ENCODE measurements at regions not wholly inside any gene's neighbourhood (a gene's known extent, or its start where the extent isn't known, plus 50 kb on each side); places are given as distances from the start of the nearest gene placed in this dataset.
"Not testable (repeated sequence)": the region's sequence is repeated elsewhere in the genome, so short reads cannot be mapped to it uniquely, and the experiment has no call there.

GRCh38 chr5:21484498-21484889 lies 1368.7 kb downstream of the CDH12 start:
- H3K9me3 ChIP-seq (ENCODE audit: control insufficient read depth, low read length); H3K4me3 ChIP-seq (ENCODE audit: extremely low read depth, insufficient read depth, low read length, poor library complexity, severe bottlenecking); H3K36me3 ChIP-seq (ENCODE audit: control insufficient read depth, insufficient read depth, low read length); H3K4me1 ChIP-seq (ENCODE audit: control insufficient read depth, insufficient read depth, low read length, poor library complexity, severe bottlenecking); H3K27ac ChIP-seq (ENCODE audit: low read depth, low read length, severe bottlenecking): not testable (repeated sequence)
- WGBS, 2 experiments (ENCODE audit: insufficient coverage in 2 of 2): 96 to 100% methylated on average over 7 of the region's 19 CpGs

DNA sequence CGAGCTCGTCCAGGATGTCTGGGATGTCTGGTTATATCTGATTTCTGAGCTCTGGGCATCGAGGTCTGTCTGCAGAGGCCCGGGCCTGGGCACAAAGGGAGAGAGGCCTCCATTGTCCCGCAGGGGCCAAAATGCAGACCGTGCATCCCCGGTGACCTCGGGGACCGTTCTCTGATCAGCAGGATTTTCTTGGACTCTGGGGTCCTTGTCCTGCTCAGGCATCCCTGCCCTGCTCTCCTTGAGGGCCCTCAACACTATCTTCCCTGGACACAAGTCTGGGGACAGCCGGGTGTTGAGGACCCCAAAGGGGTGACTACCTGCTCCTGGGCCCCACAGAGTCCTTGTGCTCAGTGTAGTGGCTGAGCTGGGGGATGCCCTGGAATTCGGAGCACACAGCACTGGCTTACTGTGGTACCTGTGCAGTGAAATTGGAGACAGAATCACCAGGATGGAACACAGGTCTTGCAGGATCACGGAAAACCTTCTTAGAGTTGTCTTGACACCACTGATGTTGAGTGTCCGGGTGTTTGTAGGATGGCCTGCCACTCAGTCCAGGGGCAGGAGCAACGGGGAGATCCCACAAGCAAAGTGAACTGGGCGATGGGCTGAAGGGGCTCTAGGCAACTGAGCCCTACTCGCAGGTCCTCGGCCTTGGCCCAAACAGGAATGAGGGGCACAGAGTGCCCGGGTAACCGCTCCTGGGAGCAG lies 1369.2 kb downstream of the CDH12 start:
- 95% methylated on average over 15 to 16 of the region's 19 CpGs for WGBS, 2 experiments (ENCODE audit: insufficient coverage in 2 of 2)

GRCh38 chr5:21482983-21483650 lies 1370.0 kb downstream of the CDH12 start:
- not testable (repeated sequence) for H3K9me3 ChIP-seq (ENCODE audit: control insufficient read depth, low read length); H3K4me1 ChIP-seq (ENCODE audit: control insufficient read depth, insufficient read depth, low read length, poor library complexity, severe bottlenecking); H3K36me3 ChIP-seq (ENCODE audit: control insufficient read depth, insufficient read depth, low read length); H3K4me3 ChIP-seq (ENCODE audit: extremely low read depth, insufficient read depth, low read length, poor library complexity, severe bottlenecking); H3K27ac ChIP-seq (ENCODE audit: low read depth, low read length, severe bottlenecking)
- WGBS, 2 experiments (ENCODE audit: insufficient coverage in 2 of 2): 93 to 95% methylated on average over 12 to 14 of the region's 22 CpGs

More for the DNA sequence above, 1369.2 kb downstream of the CDH12 start:
- not testable (repeated sequence) for H3K9me3 ChIP-seq (ENCODE audit: control insufficient read depth, low read length); H3K4me3 ChIP-seq (ENCODE audit: extremely low read depth, insufficient read depth, low read length, poor library complexity, severe bottlenecking); H3K27ac ChIP-seq (ENCODE audit: low read depth, low read length, severe bottlenecking); H3K4me1 ChIP-seq (ENCODE audit: control insufficient read depth, insufficient read depth, low read length, poor library complexity, severe bottlenecking); H3K36me3 ChIP-seq (ENCODE audit: control insufficient read depth, insufficient read depth, low read length)

GRCh38 chr5:21482522-21482921 lies 1370.6 kb downstream of the CDH12 start:
- H3K36me3 ChIP-seq (ENCODE audit: control insufficient read depth, insufficient read depth, low read length); H3K27ac ChIP-seq (ENCODE audit: low read depth, low read length, severe bottlenecking); H3K4me3 ChIP-seq (ENCODE audit: extremely low read depth, insufficient read depth, low read length, poor library complexity, severe bottlenecking); H3K9me3 ChIP-seq (ENCODE audit: control insufficient read depth, low read length); H3K4me1 ChIP-seq (ENCODE audit: control insufficient read depth, insufficient read depth, low read length, poor library complexity, severe bottlenecking): not testable (repeated sequence)
- 89 to 93% methylated on average over 5 to 12 of the region's 13 CpGs for WGBS, 2 experiments (ENCODE audit: insufficient coverage in 2 of 2)

DNA sequence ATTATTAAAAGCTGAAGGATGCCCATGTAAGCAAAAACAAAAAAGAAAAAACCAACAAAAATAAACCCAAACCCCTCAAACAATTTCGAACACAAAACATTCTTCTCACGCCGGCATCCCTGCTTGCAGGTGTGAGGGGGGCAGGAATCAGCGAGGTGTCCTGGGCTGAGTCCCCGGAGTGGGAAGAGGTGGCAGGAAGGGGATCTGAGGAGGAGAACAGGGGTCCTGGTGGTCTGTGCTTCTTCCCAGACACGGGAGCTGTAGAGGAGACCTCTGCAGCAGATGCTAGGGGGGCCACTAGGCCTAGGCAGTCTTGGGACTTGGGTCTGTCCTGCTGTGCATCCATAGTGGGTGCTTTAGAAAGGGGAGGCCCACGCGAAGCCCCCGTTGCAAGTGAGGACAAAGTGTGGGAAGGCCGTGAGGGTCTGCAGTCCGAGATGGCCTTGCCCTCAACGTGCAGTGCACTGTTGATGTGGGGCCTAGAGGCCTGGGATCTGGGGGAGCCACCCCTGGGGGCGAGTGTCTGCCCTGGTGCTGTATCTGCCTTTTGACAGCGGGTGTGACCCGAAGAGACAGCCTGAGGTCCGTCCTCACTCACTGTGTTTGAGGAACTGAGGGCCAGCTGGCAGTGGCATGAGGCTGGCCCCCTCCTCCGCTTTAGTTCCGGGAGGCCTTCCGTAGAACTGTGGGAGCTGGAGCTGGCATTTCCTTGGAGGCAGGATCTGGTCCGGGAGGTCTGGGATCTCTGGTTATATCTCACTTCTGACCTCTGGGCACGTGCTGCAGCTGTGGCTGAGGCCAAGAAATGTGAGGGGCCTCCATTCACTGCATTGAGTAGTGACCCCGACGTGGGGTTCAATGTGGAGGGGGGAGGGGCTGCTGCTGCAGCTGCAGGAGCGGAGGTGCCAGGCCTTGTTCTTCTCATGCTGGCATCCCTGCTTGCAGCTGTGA lies 1371.5 kb downstream of the CDH12 start:
- not testable (repeated sequence) for H3K9me3 ChIP-seq (ENCODE audit: control insufficient read depth, low read length); H3K4me3 ChIP-seq (ENCODE audit: extremely low read depth, insufficient read depth, low read length, poor library complexity, severe bottlenecking); H3K4me1 ChIP-seq (ENCODE audit: control insufficient read depth, insufficient read depth, low read length, poor library complexity, severe bottlenecking); H3K27ac ChIP-seq (ENCODE audit: low read depth, low read length, severe bottlenecking); H3K36me3 ChIP-seq (ENCODE audit: control insufficient read depth, insufficient read depth, low read length)
- WGBS, 2 experiments (ENCODE audit: insufficient coverage in 2 of 2): 92 to 93% methylated on average over 17 to 19 of the region's 24 CpGs

DNA sequence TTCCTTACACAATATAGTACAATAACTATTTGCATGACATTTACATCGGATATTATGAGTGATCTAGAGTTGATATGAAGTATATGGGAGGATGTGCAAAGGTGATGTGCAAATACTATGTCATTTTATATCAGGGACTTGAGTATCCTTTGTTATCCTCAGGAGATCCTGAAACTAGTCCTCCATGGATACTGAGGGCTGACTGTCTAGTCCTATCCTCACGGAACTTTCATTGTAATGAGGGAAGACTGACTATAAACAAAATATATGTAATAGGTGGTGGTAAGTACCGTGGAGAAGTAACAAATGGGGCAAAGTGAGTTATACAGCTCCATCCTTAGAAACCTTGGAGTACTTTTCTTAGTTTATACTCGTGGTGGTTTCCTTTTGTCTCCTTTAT lies 1373.1 kb downstream of the CDH12 start:
- H3K4me3 ChIP-seq (ENCODE audit: extremely low read depth, insufficient read depth, low read length, poor library complexity, severe bottlenecking); H3K27ac ChIP-seq (ENCODE audit: low read depth, low read length, severe bottlenecking); H3K9me3 ChIP-seq (ENCODE audit: control insufficient read depth, low read length); H3K4me1 ChIP-seq (ENCODE audit: control insufficient read depth, insufficient read depth, low read length, poor library complexity, severe bottlenecking); H3K36me3 ChIP-seq (ENCODE audit: control insufficient read depth, insufficient read depth, low read length): not testable (repeated sequence)
- WGBS, 2 experiments (ENCODE audit: insufficient coverage in 2 of 2): 100% methylated on average over 1 of the region's 4 CpGs; no CpG with 5 or more reads in 1 of the 2 experiments

DNA sequence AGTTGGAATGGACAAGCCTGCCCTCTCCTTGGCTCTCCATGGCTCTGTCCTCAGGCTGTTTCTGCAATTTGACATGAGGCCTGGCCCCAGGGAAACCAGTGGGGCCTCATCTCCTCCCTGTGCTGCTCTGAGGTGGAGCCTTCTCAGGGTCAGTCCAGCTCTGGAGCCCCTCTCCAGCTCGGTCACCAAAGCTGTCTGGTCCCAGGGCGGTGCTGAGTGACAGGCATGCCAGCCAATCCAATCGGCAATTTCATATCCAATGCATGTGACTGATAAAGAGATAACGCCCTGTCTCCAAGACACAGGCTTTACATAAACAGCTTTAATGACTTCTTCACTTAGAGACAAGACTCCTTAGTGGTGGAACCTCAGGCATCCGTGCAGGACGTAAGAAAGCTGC lies 1379.2 kb downstream of the CDH12 start:
- not testable (repeated sequence) for H3K4me1 ChIP-seq (ENCODE audit: control insufficient read depth, insufficient read depth, low read length, poor library complexity, severe bottlenecking); H3K36me3 ChIP-seq (ENCODE audit: control insufficient read depth, insufficient read depth, low read length); H3K4me3 ChIP-seq (ENCODE audit: extremely low read depth, insufficient read depth, low read length, poor library complexity, severe bottlenecking); H3K27ac ChIP-seq (ENCODE audit: low read depth, low read length, severe bottlenecking); H3K9me3 ChIP-seq (ENCODE audit: control insufficient read depth, low read length)
- WGBS, 2 experiments (ENCODE audit: insufficient coverage in 2 of 2): 100% methylated on average over 3 of the region's 6 CpGs; no CpG with 5 or more reads in 1 of the 2 experiments

DNA sequence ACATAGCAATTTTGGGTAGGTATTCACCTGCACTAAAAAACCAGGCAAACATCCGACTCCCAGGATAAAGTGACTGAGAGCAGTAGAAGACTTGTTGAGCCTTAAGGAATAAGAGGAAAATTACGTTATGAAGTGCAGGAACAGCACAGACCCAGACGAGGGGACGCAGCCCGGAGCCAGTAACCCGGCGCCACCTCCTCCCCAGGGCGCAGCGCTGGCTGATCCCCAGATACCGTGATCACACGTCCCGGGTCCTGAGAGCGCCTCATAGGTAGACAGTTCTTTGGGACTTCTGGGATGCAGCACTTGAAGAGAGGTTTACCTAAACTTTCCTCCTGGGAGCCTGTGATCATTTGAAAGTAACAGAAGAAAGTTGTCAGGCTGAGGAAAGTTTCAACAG lies 1379.7 kb downstream of the CDH12 start:
- H3K9me3 ChIP-seq (ENCODE audit: control insufficient read depth, low read length); H3K27ac ChIP-seq (ENCODE audit: low read depth, low read length, severe bottlenecking); H3K4me3 ChIP-seq (ENCODE audit: extremely low read depth, insufficient read depth, low read length, poor library complexity, severe bottlenecking); H3K4me1 ChIP-seq (ENCODE audit: control insufficient read depth, insufficient read depth, low read length, poor library complexity, severe bottlenecking); H3K36me3 ChIP-seq (ENCODE audit: control insufficient read depth, insufficient read depth, low read length): not testable (repeated sequence)
- 95 to 100% methylated on average over 4 to 6 of the region's 13 CpGs for WGBS, 2 experiments (ENCODE audit: insufficient coverage in 2 of 2)

- H3K9me3 ChIP-seq (ENCODE audit: control insufficient read depth, low read length); H3K4me3 ChIP-seq (ENCODE audit: extremely low read depth, insufficient read depth, low read length, poor library complexity, severe bottlenecking); H3K27ac ChIP-seq (ENCODE audit: low read depth, low read length, severe bottlenecking); H3K4me1 ChIP-seq (ENCODE audit: control insufficient read depth, insufficient read depth, low read length, poor library complexity, severe bottlenecking); H3K36me3 ChIP-seq (ENCODE audit: control insufficient read depth, insufficient read depth, low read length): not testable (repeated sequence)
- 80% methylated on average over 1 of the region's 3 CpGs; no CpG with 5 or more reads in 1 of the 2 experiments for WGBS, 2 experiments (ENCODE audit: insufficient coverage in 2 of 2)
Observed at GRCh38 chr5:21471691-21472090, 1381.5 kb downstream of the CDH12 start.

DNA sequence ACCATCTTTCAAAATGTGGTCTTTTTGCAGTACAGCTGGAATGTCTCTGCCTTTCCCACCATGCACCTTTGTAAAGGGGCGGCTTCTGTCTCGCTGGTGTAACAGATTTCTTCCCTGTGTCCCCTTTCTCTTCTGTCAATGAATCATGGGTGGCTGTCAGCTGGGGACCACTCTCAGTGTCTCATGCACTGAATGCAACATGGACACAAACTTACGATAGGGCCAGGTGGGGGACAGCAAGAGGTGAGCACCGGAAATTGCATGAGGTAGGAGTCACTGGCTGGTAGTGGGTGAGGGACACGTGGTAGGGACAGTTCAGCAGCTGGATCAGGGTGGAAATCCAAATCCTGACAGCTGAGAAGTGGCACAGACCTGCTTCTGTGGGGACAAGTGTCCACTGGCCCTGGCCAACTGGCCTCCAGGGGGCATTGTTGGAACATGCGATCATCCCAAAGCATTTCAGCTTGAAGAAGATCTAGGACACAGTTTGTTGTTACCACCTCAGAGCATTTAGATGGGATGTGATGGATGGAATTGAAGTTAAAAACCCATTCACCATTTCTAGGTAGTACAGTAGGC lies 1383.5 kb downstream of the CDH12 start:
- not testable (repeated sequence) for H3K9me3 ChIP-seq (ENCODE audit: control insufficient read depth, low read length); H3K4me3 ChIP-seq (ENCODE audit: extremely low read depth, insufficient read depth, low read length, poor library complexity, severe bottlenecking)
- 92% methylated on average over 2 of the region's 6 CpGs; no CpG with 5 or more reads in 1 of the 2 experiments for WGBS, 2 experiments (ENCODE audit: insufficient coverage in 2 of 2)

More for the DNA sequence above, 1383.5 kb downstream of the CDH12 start:
- H3K27ac ChIP-seq (ENCODE audit: low read depth, low read length, severe bottlenecking); H3K36me3 ChIP-seq (ENCODE audit: control insufficient read depth, insufficient read depth, low read length); H3K4me1 ChIP-seq (ENCODE audit: control insufficient read depth, insufficient read depth, low read length, poor library complexity, severe bottlenecking): not testable (repeated sequence)
